ENCODE measurements at regions not wholly inside any gene's neighbourhood (a gene's known extent, or its start where the extent isn't known, plus 50 kb on each side); places are given as distances from the start of the nearest gene placed in this dataset.
"Not testable (repeated sequence)": the region's sequence is repeated elsewhere in the genome, so short reads cannot be mapped to it uniquely, and the experiment has no call there.

- no peak for TF ChIP-seq CTCF (IDR thresholded peaks at IDR 0.05)
- Histone ChIP-seq H3K27ac (no peak overlapping the region), H3K9me3 (no peaks in the 10 kb centered on the region), H3K4me3 (no peak overlapping the region), H3K4me1 (peaks cover 0 to 23% of the 10 kb centered on the region in 2 donors), H3K27me3 (no peaks in the 10 kb centered on the region), H3K36me3 (no peaks in the 10 kb centered on the region)
- no peak for DNase-seq (ENCODE audit: low spot score)
These were observed 92.8 kb upstream of the METAP2 start for GRCh38 chr12:95380997-95381786.

- DNase-seq (ENCODE audit: low spot score): peak; percentile 60
- not testable (repeated sequence) for H3K36me3 ChIP-seq, H3K4me3 ChIP-seq, H3K27me3 ChIP-seq, H3K9me3 ChIP-seq
- Histone ChIP-seq H3K4me1 (peaks cover 0 to 26% of the 10 kb centered on the region in 2 donors), H3K27ac (peak overlapping the region; percentile 31 to 89)
These were observed 90.0 kb upstream of the METAP2 start for GRCh38 chr12:95383920-95384319.

GRCh38 chr12:95384785-95385184, 89.2 kb upstream of the METAP2 start:
- peaks cover 0 to 26% of the 10 kb centered on the region in 2 donors for H3K4me1 ChIP-seq
- H3K27me3 ChIP-seq: no peaks in the 10 kb centered on the region
- no peak for TF ChIP-seq CTCF (IDR thresholded peaks at IDR 0.05)
- H3K9me3 ChIP-seq: no peaks in the 10 kb centered on the region
- H3K36me3 ChIP-seq: no peaks in the 10 kb centered on the region
- peak overlapping the region in 1 of 2 donors; percentile 42 for H3K4me3 ChIP-seq
- peak overlapping the region; percentile 76 to 89 for H3K27ac ChIP-seq
- no peak for DNase-seq (ENCODE audit: low spot score)

- Histone ChIP-seq H3K4me1 (peaks cover 0 to 26% of the 10 kb centered on the region in 2 donors), H3K9me3 (no peaks in the 10 kb centered on the region), H3K36me3 (no peaks in the 10 kb centered on the region), H3K4me3 (peak overlapping the region; percentile 35 to 42), H3K27me3 (no peaks in the 10 kb centered on the region), H3K27ac (peak overlapping the region; percentile 76 to 89)
- no peak for DNase-seq (ENCODE audit: low spot score)
- no peak for TF ChIP-seq CTCF (IDR thresholded peaks at IDR 0.05)
These were observed 88.5 kb upstream of the METAP2 start for GRCh38 chr12:95385246-95386035.

DNA sequence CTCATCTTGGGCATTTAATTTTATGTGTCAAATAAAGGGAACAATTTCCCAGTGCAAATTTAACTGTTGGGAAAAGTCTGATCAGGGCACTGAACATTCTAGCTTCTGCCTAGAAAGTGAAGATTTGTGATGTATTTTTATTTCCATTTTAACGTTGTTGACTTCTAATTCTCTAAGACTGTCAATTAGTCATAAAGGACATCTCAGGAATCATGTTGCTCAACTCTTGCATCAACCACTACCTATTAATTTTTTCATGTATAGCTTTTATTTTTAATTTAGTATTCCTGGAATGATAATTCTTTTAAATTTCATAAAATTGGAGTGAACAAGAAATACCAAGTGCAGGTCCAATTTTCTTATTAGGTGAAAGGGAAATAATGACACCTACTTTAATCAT, 87.9 kb upstream of the METAP2 start:
- Histone ChIP-seq H3K27ac (peak overlapping the region; percentile 76 to 89), H3K4me1 (peaks cover 0 to 26% of the 10 kb centered on the region in 2 donors)

DNA sequence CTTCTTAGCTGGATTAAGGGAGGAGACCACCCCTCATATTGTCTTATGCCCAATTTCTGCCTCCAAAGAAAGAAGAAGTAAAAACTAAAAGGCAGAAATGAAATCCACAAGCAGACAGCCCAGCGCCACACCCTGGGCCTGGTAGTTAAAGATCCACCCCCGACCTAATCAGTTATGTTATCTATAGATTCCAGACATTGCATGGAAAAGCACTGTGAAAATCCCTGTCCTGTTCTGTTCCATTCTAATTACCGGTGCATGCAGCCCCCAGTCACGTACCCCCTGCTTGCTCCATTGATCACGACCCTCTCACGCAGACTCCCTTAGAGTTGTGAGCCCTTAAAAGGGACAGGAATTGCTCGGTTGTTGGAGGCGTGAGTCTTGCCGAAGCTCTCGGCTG, 85.7 kb upstream of the METAP2 start:
- H3K9me3 ChIP-seq; H3K27ac ChIP-seq; DNase-seq (ENCODE audit: low spot score); H3K36me3 ChIP-seq; H3K27me3 ChIP-seq; H3K4me3 ChIP-seq: not testable (repeated sequence)
- peaks cover 0 to 26% of the 10 kb centered on the region in 2 donors for H3K4me1 ChIP-seq

More for the DNA sequence above, 87.9 kb upstream of the METAP2 start:
- TF ChIP-seq CTCF (IDR thresholded peaks at IDR 0.05): no peak
- Histone ChIP-seq H3K36me3 (no peaks in the 10 kb centered on the region), H3K4me3 (peak overlapping the region in 1 of 2 donors; percentile 42), H3K27me3 (no peaks in the 10 kb centered on the region), H3K9me3 (no peaks in the 10 kb centered on the region)
- DNase-seq (ENCODE audit: low spot score): no peak
